GM12874 (cell line): ENCODE measurements at regions not wholly inside any gene's neighbourhood (a gene's known extent, or its start where the extent isn't known, plus 50 kb on each side); places are given as distances from the start of the nearest gene placed in this dataset.

Experiments used
- CTCF ChIP-seq: IDR thresholded peaks from 2 replicates; pipeline ENCODE4 v1.5.1; 2011; ENCODE audit warnings: low read depth, mild to moderate bottlenecking, control low read depth, low read length, moderate library complexity; ENCODE audit not compliant: insufficient read depth

- no peak for TF ChIP-seq CTCF
Observed at GRCh38 chr1:217164403-217164802, 441.2 kb upstream of the ESRRG start.

GRCh38 chr1:217153361-217153760 is 430.1 kb upstream of the ESRRG start:
- TF ChIP-seq CTCF = no peak

- TF ChIP-seq CTCF = no peak
Observed at GRCh38 chr1:217150366-217150765, 427.1 kb upstream of the ESRRG start.

- no peak for TF ChIP-seq CTCF
Observed at GRCh38 chr1:217149791-217150190, 426.6 kb upstream of the ESRRG start.

GRCh38 chr1:217141711-217142110 is 418.5 kb upstream of the ESRRG start:
- TF ChIP-seq CTCF = no peak

GRCh38 chr1:217140041-217140901 is 417.0 kb upstream of the ESRRG start:
- no peak for TF ChIP-seq CTCF

- no peak for TF ChIP-seq CTCF
Observed at GRCh38 chr1:217139513-217139912, 416.3 kb upstream of the ESRRG start.
